Left hindlimb (tissue), 1 donor: ENCODE measurements at regions not wholly inside any gene's neighbourhood (a gene's known extent, or its start where the extent isn't known, plus 50 kb on each side); places are given as distances from the start of the nearest gene placed in this dataset.
"Not testable (repeated sequence)": the region's sequence is repeated elsewhere in the genome, so short reads cannot be mapped to it uniquely, and the experiment has no call there.

Source experiments
- DNase-seq: peaks from one replicate; pipeline ENCODE4 v3.0.0-alpha.2; 2018

DNA sequence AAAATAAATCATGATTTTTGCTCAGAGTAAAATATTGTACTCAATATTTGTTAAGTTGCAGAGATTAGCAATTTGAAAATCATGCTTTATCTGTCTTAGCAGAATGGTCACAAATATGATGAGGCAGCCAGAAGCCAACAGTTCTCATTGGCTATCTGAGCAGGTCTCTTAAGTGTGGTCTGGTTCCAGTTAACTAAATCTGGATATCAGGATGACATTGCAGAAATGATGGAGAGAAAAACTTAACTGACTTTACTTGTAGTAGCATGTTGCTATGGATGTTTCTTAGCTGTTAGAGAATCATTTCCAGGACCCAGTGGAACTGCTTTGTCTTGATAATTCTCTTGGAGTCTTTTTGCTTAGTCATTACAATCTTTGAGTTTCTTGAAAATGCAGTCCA lies 1070.3 kb downstream of the JRKL start:
- no peak for DNase-seq

DNA sequence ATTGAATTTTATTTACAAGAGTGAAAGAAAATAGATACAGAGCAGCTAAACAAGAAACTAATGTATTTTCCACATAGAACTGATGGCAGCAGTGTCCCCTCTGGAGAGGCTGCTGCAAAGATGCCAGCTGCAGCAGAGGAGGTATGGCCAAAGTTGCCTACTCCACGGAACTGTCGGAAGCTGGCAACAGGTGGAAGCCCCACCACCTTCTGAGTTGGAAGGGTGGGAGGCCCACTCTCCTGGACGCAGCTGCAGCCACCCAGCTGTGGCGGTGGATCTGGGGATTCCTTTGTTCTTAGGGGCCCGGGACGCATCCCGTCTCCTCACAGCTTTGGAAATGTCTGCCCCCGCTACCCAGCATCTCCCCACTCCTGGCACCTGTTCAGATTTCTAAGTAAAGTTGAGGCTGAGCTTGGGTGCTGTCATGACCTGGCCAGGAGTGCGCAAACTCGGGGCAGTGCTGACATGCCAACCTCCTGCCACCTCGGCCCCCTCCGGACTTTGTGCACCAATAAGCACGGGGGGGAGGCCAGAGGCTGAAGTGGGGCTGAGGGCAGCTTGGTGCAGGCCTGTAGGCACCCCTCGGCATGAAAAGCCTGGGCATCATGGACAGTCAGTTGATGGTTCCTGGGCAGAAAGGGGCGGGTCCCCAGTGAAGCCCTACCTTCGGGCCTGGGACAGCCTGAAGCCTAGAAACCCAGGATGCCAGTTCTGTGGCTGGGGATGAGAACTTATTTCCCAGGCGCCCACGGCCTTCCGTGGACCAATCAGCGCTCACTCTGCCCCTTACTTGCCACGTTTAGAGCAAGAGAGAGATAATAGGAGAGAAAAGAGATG lies 1071.4 kb downstream of the JRKL start:
- DNase-seq, result no peak

DNA sequence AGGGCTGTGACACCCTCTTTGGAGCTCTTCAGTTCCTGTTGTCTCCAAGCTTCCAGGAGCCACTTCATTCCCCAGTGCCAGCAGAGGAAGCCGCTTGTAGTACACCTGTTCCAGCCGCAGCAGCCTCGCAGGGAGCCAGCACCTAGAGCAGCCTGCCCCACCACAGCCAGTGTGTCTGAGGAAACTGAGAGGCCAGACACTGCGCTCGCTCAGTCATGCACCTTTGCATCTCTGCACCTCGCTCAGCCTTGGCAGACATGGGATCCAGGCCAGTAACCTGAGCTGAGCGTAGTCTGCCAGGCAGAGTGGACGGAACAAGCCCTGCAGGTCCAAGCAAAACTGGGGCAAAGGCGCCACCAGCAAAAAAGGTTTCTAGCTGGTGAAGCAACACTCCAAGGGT lies 1072.1 kb downstream of the JRKL start:
- no peak for DNase-seq

DNA sequence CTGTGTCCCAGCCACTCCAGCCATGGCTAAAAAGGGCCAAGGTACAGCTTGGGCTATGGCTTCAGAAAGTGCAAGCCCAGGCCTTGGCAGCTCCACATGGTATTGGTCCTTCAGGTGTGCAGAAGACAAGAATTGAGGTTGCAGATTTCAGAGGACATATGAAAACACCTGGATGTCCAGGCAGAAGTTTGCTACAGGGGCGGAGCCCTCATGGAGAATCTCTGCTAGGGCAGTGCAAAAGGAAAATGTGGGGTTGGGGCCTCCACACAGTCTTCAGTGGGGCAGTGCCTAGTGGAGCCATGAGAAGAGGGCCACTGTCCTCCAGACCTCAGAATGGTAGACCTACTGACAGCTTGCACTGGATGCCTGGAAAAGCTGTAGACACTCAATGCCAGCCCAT lies 1074.1 kb downstream of the JRKL start:
- no peak for DNase-seq

DNA sequence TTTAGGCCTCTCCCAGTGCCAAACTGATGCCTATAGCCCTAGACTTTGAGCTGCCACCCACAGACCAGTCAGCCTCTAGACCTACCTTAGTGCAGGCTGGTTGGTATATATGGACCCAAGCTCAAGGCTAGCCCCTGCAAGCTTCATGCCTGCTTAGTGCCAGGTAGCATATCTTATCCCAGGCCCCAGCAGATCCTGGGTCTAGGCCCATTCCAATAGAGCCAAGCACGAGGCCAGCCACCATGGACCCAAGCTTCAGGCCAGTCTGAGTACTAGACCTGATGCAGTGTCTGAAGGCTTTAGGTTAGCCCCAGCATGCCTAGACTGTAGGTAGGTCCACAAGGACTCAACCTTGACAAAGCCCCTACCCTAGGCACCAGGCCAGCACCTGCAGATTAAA lies 1081.7 kb downstream of the JRKL start:
- no peak for DNase-seq

DNA sequence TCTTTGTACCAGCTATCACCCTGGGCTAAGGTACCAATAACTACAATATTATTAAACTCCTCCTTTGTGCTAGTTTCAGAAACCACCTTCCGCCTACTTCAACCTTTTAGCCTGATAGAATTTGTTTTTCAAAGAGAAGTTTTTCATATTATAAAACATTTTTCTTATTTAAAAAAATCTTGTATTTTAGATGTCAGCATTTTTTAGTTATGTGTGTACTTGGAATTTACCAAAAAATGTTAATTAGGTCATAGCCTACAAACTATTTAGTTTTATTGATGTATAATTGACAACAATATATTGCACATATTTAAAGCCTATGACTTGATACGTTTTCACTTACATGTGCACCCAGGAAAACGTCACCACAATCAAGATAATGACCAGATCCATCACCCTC lies 1097.6 kb downstream of the JRKL start:
- no peak for DNase-seq

DNA sequence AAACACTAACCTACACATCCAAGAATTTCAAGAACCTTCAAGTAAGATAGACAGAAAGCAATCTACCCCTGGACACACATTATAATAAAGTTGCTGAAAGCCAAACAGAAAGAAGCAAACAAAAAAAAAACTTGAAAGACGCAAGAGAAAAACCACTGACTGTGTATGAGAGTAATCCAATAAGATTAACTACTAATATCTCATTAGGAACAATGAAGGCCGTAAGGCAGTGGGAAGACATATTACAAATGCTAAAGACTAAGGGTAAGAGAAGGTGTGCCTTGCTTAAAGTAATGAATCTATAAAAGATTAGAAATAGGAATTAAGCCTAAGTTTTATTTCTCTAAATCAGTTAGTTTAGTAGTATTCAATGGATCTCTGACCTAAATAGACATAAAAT lies 1109.1 kb downstream of the JRKL start:
- DNase-seq, result no peak

DNA sequence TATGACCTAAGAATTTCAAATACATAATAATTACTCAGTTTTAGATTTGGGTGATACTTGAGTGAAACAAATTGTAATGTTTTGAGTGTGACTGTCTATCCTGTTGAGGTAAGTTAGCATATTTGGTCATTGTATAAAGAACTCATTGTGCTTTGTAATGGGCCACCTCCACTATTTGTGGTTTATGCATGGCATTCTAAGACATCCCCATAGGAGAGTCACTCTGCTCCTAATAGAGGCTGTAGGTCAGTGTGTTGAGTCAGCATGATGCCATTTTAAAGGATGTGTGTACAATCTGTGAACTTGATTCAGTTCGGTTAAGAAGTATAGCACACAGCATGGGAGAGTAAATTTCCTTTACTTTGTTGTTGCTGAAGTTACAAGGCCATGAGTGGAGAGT lies 1112.4 kb downstream of the JRKL start:
- no peak for DNase-seq

DNA sequence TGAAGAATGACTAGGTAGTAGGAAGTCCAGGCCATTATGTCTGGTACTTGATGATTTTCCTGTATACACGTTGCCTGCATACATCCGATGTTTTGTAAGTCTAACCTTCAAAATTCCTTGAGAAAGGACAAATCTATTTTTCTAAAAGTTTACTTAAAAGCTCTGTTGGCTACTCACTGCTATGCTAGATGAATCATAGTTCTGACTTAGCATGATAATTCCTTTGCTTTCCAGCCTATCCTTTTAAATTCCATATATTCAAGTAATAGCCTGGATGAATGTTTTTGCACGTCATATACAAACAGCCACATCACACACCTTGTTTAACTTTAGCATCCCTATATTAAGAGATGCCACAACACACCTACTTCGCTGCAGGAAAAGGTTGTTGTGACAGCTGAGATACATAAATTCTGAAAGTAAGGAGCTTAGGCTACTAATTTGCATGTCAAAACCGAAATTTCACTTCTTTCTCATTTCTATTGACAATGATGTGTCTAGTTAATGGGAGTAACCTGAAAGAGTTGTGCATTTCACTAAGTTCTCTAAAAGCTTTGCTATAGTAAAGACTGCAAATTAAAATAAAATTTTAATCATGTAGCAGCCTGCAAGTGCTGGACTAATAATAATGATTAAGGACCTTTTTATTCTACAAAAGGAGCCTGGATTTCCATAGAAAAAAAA lies 1116.4 kb downstream of the JRKL start:
- no peak for DNase-seq

DNA sequence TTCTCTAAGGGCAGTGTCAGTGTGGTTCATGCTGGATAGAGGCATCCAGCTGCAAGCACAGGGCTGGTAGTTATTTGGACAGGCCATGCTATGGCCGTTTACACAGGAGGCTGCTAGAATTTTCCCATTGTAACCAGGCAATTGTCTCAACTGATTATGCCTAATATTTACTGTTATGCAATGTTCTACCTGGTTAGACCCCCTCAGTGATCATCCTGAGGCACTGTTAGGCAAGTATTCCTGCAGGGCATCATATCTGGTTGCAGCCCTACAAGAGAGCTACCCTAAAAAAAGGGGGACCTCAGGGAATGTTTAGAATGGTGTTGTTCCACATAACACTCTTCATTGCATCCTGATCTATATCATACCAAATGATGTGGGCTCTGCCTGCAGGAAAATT lies 1124.6 kb downstream of the JRKL start:
- no peak for DNase-seq

DNA sequence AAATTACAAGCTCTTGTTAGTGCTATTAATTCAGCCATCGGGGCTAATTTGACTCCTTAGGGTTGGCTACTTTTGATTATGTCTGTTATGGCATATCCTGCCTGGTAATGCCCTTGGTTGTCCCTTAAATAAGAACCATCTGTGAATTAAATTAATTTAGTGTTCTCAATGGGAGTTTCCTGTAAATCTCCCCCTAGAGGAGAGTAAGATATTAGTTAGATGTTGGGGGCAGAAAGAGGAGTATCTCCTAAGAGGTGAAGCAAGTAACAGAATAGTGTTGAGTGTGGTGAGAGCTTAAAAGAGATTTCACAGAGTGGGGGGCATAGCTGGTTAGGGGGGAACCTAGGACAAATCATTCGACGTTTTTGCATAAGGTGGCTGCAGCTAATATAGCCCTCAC lies 1126.9 kb downstream of the JRKL start:
- DNase-seq, result no peak

DNA sequence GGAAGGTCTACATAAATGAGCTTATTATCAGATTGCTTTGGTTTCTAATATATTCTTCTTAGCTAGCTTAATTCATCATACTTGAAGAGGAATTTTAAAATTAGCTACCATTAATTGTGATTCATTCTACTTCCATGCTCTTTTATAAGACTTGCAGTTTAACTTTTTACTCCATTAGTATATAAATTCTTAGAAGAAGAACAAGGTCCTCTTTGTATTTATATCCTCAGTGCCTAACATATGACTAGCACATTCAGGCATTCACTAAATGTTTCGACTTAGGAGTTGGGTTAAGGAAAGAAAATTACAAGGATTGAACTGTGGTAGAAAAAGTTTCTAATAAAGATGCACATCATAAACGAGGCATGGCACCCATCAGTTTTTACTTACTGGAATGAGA lies 1135.5 kb downstream of the JRKL start:
- DNase-seq, result no peak

DNA sequence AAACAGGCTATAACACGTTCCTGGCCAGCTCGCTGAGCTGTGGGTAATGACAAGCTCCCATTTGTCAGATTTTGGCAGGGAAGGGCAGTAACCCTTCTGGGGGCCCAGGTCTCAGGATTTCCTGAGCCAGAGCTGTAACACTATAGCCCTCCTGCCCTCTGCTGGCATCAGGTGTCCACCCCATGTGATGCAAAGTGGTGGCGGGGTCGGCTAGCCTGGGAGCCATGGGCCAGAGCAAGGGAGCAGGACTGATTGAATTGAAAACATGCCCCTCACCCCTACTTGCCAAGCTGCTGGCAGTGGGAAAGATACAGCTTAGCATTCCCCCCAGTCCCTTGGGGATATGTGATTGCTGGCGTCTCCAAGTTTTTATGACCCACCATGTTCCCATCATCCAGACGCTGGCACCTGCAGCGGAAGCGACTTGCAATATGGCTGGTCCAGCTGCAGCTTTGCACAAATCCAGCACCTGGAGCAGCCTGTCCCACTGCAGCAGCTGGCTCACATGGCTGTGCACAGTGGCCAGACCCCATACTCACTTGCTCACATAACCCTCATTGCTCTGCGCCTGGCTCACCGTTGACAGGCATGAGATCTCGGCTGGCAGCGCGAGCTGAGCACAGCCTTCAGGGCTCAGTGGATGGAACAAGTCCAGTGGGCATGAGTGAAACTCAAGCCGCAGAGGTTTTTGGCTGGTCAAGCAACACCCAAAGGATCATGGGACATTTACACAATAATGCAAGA lies 1147.8 kb downstream of the JRKL start:
- peak; percentile 23 for DNase-seq

DNA sequence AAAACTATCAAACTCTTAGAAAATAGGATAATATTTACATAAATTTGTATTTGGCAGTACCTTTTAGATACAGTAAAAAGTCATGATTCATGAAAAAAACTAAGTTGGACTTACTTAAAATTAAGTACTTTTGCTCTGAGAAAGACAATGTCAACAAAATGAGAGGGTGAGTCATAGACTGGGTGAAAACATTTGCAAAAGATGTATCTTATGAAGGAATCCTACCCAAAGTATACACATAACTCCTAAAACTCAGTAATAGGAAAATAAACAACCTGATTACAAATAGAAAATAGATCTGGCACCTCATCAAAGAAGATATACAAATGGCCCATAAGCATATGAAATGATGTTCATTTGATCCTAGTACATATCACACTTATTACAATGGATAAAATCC lies 1154.6 kb downstream of the JRKL start:
- no peak for DNase-seq

DNA sequence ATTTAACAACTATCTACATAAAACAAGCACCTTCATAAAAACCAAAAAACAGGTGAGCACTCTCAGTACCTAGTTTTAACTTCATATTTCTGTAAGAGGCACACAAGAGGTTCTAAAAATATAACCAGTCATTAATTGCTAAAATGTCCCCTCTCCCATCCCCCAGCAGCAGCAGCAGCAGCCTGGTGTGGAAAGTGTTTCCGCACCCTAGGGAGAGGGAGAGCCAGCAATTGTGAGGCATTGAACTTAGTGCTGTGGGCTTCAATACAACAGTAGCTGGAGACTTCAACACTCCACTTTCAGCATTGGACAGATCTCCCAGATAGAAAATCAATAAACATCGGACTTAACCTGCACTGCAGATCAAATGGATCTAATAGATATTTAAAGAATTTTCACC lies 1158.5 kb downstream of the JRKL start:
- no peak for DNase-seq

DNA sequence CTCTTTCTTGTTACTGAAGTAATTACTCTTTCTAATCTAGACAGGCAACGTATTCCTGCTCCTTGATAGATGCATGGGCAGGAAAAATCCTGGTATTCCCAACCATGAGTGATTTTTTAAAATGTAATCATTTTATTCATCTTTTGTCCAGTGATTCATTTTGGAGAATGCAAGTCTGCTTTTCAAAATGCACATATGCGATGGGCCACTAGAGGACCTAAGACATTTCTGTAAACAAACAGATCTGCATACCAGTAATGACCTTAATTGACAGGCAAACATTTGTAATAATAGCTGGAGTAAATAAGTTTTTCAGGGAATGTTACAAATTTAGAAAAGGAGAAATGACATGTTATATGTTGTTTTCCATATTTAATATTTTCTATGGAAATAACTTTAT lies 1167.6 kb downstream of the JRKL start:
- DNase-seq, result no peak

DNA sequence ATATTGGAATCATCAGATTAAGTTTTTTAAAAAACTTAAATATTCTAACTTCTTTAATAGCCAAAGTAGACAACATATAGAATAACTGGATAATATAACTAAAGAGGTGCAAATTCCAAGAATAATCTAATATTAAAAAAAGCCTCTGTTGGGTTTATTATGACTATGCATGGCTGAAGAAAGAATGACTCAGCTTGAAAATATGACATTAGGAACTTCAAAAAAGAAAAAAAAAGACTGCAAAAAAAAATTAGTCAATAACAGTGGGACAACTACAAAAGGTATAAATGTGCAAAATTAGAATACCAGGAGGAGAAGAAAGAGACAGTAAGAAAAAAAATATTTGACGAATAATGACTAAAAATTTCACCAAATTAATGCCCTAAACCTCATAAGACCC lies 1178.0 kb downstream of the JRKL start:
- no peak for DNase-seq

DNA sequence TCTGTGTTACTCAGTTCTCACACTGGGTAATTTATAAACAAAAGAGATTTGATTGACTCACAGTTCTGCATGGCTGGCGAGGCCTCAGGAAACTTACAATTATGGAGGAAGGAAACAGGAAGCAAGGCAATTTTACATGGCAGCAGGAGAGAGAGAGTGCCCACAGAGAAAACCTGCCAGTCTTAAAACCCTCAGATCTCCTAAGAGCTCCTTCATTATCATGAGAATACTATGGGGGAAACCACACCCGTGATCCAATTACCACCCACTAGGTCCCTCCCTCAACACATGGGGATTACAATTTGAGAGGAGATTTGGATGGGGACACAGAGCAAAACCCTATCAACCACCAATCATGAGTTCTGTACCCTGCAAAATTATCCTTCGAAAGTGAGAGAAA lies 1180.8 kb downstream of the JRKL start:
- DNase-seq, result no peak

DNA sequence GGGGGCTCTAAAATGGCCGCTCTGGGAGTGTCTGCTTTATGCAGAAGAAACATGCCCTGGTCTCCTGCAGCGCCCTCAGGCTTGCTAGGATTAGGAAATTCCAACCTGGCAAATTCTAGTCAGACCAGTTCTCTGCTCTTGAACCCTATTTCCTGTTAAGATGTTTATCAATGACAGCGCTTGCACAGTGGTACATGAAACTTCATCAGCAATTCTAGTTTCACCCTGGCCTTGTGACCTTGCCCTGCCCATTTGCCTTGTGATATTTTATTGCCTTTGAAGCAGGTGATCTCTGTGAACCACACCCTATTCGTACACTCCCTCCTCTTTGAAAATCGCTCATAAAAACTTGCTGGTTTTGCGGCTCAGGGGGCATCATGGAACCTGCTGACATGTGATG lies 1184.0 kb downstream of the JRKL start:
- not testable (repeated sequence) for DNase-seq

DNA sequence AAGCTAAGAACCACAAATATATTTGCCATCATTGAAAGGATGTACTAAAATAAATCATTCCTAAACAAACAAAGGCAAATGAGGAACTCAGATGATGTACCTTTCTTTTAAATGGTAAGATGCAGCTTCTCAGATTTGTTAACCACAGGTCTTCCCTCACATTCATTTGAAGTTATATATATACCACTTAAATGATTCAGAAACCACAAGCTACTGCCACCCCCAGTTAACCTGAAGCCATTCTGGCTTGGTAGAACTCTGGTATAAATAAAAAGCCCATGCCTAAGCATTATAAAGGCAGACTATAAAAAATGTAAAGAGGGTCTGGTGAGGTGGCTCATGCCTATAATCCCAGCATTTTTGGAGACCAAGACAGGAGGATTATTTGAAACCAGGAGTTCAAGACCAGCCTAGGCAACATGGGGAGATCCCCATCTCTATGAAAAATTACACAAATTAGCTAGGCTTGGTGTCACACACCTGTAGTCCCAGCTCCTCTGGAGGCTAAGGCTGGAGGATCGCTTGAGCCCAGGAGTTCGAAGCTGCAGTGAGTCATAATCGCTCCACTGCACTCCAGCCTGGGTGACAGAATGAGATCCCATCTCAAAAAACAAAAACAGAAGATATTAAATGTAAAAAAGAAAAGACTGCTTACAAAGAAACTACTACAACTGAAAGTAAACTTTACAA lies 1185.3 kb downstream of the JRKL start:
- no peak for DNase-seq

DNA sequence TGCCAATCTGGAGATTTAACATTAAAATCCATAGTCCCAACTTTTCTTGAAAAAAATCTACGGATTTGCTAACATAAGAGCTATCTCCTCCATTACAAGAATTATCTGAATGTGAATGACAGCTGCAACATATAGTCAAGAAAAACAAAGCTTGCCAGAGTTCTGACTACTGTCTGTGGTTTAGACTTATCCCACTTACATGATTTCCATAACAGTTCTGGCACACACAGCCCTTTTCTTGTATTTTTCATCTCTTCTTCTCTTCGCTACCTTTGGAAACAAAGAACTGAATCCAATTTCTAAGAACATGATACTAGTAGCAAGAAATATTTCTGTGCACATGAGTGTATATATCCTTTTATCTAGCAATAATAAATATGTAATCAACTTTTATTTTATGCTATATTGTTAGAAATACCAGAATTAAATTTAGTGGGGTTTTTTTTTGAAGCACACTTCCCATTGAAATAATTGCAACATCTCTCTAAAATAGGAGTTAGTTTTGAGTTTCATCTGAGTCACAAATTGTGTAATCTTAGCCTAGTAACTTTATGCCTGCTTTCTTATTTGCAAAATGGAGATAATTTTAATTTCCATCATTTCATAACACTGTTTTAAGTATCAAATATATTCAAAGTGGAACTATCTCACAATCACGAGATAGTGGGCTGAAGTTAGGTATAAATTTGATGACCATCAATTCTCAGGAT lies 1217.6 kb downstream of the JRKL start:
- DNase-seq, result no peak

DNA sequence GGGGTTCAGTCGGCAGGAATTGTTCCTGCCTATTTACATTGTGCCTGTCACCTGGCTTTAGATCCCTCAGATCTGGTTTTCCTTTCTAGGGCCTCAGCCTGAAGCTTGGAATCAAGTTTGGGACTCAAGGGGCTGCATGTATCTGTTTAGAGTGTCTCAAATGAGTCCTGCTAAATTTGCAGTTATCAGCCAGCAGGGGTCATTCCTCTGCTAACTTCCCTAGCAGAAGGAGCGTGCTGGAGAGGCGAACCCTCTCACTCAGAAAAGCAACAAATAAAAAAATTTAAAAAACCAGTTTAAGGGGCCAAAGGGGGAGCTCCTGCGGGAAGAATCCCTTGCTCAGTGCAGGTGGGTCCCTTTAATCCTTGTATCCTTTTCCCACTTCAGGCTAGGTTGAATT lies 1220.2 kb downstream of the JRKL start:
- no peak for DNase-seq

DNA sequence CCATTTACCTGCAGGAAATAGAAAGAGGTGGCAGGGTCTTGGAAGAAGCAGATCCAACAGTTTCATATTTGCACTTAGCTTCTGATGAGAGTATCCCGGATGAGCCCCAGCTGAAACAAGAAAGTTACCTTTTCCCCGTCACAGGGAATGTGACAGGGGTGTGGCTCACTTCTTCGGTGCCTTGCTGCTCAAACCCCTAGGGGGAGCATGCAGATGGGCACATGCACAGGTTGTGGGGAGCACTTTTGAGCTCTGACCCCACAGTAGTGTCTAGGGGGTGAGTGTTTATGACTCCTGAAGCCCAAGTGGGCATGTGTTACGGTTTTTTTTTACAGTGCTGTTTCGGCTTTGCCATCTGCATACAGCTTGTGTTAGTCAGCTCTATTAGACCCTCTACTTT lies 1221.0 kb downstream of the JRKL start:
- DNase-seq, result no peak
